Mucosa of gallbladder (tissue), 1 donor: ENCODE measurements at regions not wholly inside any gene's neighbourhood (a gene's known extent, or its start where the extent isn't known, plus 50 kb on each side); places are given as distances from the start of the nearest gene placed in this dataset.
A peak's percentile ranks its signal among the peaks of the same experiment; 100 is the strongest.
"Not testable (repeated sequence)": the region's sequence is repeated elsewhere in the genome, so short reads cannot be mapped to it uniquely, and the experiment has no call there.

Experiments used
- DNase-seq: peaks from one replicate; pipeline ENCODE4 v3.0.0-alpha.2; 2020; ENCODE audit warnings: low spot score
- donor health status: DM: no; HTN: no; CAD: no.

- no peak for DNase-seq
Observed at GRCh38 chr15:38745126-38745525, 180.5 kb upstream of the RASGRP1 start.

- no peak for DNase-seq
Observed at GRCh38 chr15:38745626-38746025, 181.0 kb upstream of the RASGRP1 start.

DNA sequence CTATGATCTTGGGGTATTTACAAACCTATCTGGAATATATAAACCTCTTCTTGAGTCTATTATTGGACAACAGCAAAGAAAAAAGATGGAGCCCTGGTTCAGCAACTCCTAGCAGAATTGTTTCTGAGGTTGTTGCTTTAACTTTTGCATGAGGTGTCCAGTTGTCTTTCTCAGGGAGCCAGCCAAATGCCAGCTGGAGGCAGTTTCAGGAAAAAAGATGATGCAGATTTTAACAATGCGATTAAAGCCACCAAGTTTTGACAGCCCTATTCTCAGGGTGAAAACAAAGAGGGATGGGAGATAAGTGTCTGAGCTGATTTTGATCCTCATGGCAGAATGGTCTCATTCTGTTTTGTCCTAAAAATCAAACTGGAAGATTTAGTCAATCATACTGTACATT, 181.6 kb upstream of the RASGRP1 start:
- DNase-seq = no peak

DNA sequence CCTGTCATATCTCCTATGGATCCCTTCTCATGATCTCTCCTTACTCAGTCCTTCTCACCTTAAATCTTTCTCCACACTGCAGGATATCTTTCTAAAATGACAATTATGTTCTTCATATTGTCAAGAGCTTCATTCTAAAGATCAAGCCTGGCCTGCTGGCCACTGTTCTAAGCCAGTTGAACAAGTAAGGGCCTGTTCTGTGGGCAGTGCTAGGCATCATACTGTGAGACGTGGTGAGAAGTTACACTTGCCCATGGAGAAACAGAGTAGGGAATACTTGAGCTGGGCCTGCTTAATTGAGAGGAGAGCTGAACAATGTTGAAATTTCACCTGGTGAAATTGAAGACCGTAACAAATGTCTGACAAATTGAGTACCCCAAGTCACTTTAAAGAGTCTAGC, 184.1 kb upstream of the RASGRP1 start:
- DNase-seq = no peak

DNA sequence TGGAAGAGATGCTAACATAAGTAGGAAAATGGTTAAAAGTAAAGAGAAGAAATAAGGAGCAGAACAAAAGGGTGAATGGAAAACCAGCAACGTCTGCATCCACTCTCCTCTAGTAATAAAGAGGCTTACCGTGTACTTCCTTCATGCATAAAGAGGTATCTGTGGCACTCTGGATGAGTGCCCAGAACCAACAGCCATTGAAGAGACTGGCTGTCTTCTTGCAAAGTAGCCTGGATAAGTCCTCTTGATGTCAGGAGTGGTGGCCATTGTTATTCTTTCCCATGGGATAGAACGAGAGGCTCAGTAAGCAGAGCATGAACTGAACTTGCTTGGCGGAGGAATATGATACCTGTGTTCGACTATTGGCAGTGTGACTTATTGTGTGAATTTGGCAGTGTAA, 186.2 kb upstream of the RASGRP1 start:
- no peak for DNase-seq

DNA sequence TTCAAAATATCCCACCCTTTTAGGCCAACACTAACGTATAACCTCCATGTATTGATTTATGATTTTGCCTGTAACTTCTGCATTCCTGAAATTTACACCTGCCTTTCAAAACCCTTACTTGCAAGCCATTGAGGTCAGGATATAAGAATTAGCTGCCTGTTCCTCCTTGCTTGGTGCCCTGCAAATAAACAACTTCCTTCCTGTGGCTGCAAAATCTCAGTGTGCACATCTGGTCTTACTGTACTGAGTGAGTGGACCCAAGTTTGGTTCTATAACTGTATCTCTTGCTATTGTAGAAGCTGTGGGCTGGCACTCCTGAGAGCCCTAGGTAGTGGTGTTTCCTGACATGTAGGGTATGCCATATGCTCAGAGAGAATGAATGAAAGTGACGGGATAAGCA, 191.1 kb upstream of the RASGRP1 start:
- DNase-seq = no peak

DNA sequence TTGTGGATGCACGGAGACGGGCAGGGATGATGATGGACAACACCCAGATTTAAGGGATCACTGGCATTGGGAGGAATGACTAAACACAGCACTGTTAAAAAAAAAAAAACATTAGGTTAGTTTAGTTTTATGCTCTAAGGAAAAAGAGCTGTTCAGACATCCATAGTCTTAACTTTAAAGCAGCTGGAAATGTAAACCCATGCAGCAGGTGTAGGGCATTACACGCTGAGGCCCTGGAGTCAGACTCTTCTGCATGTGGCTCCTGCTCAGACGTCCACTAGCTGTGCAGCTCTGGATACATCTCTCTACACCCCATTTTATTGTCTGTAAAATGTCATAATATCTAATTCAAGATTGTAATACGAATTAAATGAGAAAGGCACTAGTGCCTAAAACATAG, 191.8 kb upstream of the RASGRP1 start:
- no peak for DNase-seq

- DNase-seq = no peak
Observed at GRCh38 chr15:38758043-38758442, 193.4 kb upstream of the RASGRP1 start.

DNA sequence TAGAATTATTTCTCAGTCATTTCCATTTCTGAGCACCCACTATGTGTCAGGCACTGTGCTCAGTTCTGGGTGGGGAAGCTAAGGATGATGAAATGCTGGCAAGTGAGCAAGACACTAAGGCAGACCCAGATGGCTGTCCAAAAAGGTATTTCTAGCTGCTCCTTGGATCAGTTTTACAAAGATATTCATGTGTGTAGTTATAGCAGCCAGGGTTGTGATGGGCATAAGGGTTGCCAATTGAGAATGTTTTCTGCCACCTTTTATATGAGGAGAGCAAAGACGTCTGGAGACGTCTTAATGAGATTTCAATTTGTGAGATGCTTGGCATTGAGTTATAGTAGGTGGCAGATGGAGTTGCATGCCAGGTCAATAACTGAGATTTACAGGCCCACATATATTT, 197.1 kb upstream of the RASGRP1 start:
- DNase-seq = no peak

GRCh38 chr15:38768970-38769369, 204.4 kb upstream of the RASGRP1 start:
- peak; percentile 34 for DNase-seq

DNA sequence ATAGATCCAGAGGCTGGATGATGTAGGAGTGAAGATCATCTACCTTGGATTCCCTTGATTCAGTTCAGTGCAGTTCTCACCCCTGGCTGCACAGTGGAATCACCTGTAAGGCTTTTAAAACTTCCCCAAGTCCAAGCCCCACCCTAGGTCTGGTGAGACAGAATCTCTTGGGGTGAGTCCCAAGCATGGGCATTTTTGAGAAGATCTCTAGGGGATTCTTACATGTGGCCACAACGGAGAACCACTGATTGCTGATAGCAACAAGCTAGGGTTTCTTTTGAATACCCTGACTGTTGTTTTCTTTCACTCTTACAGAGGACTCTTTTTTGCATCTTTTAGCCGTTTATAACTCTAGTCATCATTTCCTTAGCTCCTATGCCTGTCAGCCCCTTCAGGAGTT, 204.9 kb upstream of the RASGRP1 start:
- no peak for DNase-seq

DNA sequence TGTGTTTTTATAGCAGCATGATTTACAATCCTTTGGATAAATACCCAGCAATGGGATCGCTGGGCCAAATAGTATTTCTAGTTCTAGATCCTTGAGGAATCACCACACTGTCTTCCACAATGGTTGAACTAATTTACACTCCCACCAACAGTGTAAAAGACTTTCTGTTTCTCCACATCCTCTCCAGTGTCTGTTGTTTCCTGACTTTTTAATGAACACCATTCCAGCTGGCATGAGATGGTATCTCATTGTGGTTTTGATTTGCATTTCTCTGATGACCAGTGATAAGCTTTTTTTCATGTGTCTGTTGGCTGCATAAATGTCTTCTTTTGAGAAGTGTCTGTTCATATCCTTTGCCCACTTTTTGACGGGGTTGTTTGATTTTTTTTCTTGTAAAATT, 209.5 kb upstream of the RASGRP1 start:
- DNase-seq = not testable (repeated sequence)

- DNase-seq = no peak
Observed at GRCh38 chr15:38781196-38781595, 216.6 kb upstream of the RASGRP1 start.

- DNase-seq = no peak
Observed at GRCh38 chr15:38782156-38782555, 217.5 kb upstream of the RASGRP1 start.

GRCh38 chr15:38788918-38789317, 224.3 kb upstream of the RASGRP1 start:
- DNase-seq = no peak

DNA sequence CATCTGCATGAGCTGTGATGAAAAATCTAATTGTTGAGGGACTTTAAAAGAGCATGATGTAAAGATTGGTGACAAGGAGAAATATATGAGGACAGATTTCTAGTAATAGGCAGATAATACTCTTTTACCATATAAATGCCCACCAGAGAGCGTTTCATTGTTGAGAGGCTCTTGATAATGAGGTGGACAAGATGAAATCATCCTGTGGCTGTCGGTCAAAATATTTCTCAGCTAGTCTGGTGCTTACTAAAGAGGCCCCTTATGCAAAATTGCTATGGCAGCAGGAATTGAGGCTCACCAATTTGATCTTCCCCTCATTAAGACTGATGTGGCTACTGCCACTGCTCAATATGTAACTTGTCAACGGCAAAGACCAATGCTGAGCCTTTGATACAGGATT, 225.0 kb upstream of the RASGRP1 start:
- no peak for DNase-seq

DNA sequence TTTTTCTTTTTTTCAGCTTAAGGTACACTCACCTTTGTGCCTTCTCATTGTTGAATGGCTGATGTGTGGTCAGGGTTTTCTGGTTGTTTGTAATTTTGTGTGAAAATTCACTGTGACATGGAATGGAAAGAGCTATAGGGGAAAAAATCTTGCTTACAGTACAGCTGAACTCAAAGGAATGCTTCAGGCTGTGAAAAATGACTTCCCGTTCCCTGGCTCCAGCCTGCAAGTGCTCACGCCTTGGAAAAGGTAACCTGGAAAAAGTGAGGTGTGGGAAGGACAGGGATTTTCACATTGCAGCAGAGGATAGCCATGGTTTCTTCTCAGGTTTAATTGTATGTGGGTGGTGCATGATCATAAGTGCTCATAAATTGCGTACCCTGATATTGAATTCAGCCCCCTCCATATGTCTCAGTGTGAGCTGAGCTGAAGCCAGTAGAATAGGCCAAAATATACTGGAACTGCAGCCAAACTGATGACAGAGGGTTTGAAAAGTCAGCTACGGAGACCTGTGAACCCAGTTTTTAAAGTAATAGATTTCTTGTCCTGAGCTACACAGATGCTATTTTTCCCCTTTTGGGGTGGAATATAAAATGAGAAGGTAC, 228.7 kb upstream of the RASGRP1 start:
- DNase-seq = no peak

DNA sequence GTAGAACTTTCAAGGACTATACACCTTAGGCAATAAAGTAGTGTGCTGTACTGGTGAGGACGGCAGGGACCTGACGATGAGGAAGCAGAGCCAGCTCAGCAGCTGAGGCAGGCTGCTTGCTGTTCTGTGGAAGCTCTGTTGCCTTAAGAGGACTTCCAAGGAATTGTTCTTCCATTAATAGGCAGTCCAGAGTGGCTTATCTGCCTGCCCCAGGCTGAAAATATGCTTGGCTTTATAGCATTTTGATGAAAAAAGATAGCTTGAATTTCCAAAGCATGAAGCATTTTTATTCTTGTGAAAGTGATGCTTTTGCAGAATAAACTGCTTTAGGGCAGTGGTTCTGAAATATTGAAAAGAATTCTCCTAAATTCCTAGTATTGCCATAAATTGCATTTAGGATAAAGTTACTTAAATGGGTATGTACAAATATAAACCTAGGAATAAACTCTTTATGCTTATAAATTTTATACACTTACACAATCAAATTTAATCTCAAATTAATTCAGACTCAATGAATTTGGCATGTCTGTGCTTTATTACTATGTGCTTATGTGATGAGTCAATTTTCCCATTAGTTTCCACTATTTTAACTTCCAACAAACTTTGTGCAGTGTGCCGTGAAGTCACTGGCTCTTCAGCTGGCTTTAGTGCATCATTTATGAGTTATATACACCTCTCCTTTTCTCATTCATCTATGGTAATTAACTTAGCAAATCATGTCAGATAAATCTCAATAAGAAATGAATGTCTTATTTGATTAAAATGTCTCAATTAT, 231.0 kb upstream of the RASGRP1 start:
- DNase-seq = peak; percentile 12

- no peak for DNase-seq
Observed at GRCh38 chr15:38796589-38796988, 232.0 kb upstream of the RASGRP1 start.

DNA sequence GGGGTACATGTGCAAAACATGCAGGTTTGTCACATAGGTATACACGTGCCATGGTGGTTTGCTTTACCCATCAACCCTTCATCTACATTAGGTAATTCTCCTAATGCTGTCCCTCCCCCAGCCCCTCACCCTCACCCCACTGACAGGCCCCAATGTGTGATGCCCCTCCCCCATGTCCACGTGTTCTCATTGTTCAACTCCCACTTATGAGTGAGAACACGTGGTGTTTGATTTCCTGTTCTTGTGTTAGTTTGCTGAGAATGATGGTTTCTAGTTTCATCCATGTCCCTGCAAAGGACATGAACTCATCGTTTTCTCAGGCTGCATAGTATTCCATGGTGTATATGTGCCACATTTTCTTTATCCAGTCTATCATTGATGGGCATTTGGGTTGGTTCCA, 232.9 kb upstream of the RASGRP1 start:
- DNase-seq = not testable (repeated sequence)

DNA sequence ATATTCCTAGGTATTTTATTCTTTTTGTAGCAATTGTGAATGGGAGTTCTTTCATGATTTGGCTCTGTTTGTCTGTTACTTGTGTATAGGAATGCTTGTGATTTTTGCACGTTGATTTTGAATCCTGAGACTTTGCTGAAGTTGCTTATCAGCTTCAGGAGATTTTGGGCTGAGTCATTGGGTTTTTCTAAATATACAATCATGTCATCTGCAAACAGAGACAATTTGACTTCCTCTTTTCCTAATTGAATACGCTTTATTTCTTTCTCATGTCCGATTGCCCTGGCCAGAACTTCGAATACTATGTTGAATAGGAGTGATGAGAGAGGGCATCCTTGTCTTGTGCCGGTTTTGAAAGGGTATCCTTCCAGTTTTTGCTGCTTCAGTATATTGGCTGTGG, 234.6 kb upstream of the RASGRP1 start:
- not testable (repeated sequence) for DNase-seq

DNA sequence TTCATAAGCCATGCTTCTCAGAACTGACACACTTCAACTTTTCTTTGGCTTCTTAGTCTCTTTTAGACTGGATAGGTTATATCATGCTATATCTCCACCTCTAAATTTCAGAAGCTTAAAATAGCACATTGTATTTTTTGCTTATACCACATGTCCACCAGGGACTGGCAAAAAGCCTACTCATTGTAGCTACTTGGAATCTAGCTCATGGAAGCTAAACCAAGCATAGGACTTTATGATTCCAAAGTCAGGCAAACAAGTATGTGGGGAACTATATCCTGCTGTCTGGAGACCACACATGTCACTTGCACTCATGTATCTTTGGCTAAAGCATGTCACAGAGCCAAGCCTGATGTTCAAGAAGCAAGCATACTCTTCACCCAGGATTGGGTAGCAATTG, 245.0 kb upstream of the RASGRP1 start:
- DNase-seq = no peak

DNA sequence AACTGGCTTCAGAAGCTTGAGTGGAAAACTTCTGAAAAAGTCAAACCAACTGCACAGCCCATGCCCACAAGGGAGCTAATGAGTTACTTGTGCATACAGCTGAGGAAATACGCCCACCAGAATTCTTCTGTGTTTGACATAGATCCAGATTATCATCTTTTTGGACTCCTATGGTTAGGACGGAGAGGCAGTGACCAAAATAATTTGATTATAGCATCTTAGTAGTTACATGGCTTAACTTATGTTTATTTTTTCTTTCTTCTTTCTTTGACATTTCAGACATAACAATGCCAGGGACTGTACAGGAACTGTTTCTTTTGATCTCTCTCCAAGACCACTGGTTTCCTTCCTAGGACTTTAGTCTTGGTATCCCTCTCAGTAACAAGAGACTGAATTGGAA, 246.1 kb upstream of the RASGRP1 start:
- DNase-seq = no peak

DNA sequence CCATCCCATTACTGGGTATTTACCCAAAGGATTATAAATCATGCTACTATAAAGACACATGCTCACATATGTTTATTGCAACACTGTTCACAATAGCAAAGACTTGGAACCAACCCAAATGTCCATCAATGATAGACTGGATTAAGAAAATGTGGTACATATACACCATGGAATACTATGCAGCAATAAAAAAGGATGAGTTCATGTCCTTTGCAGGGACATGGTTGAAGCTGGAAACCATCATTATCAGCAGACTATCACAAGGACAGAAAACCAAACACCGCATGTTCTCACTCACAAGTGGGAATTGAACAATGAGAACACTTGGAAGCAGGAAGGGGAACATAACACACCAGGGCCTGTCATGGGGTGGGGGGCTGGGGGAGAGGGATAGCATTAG, 249.6 kb upstream of the RASGRP1 start:
- not testable (repeated sequence) for DNase-seq
